Chondrocyte (in vitro differentiated cells): ENCODE measurements at regions not wholly inside any gene's neighbourhood (a gene's known extent, or its start where the extent isn't known, plus 50 kb on each side); places are given as distances from the start of the nearest gene placed in this dataset.

Experiments used
- DNase-seq: peaks from one replicate; pipeline ENCODE4 v3.0.0; 2021; ENCODE audit warnings: mixed read lengths, low spot score
- H3K27ac Mint-ChIP-seq: one replicate; pipeline ENCODE4 v1.8.0; 2021; ENCODE audit warnings: mild to moderate bottlenecking, moderate library complexity, mixed read lengths; ENCODE audit not compliant: unreplicated experiment
- H3K27me3 Mint-ChIP-seq: 2 replicates; pipeline ENCODE4 v1.8.0; 2021; ENCODE audit warnings: low read depth, mixed read lengths
- H3K36me3 Mint-ChIP-seq: 2 replicates; pipeline ENCODE4 v1.8.0; 2021; ENCODE audit warnings: low read depth, mixed read lengths
- H3K4me1 Mint-ChIP-seq: 2 replicates; pipeline ENCODE4 v1.8.0; 2021; ENCODE audit warnings: low read depth, mild to moderate bottlenecking, mixed read lengths
- H3K4me3 Mint-ChIP-seq: one replicate; pipeline ENCODE4 v1.8.0; 2021; ENCODE audit warnings: mild to moderate bottlenecking, moderate library complexity, mixed read lengths; ENCODE audit not compliant: unreplicated experiment
- H3K9me3 Mint-ChIP-seq: 2 replicates; pipeline ENCODE4 v1.8.0; 2021; ENCODE audit warnings: low read depth, mixed read lengths
- CTCF ChIP-seq: fragments of 200-600 bp; sonication (generic); IDR thresholded peaks from 2 replicates; pipeline ENCODE4 v1.5.0; 2021; ENCODE audit warnings: antibody characterized with exemption, mild to moderate bottlenecking, moderate library complexity

GRCh38 chr6:54689620-54690019 lies 157.0 kb upstream of the FAM83B start:
- no peak overlapping the region for H3K4me3 Mint-ChIP-seq
- no peaks in the 10 kb centered on the region for H3K4me1 Mint-ChIP-seq
- H3K9me3 Mint-ChIP-seq: no peaks in the 10 kb centered on the region
- no peak overlapping the region for H3K27ac Mint-ChIP-seq
- H3K36me3 Mint-ChIP-seq: no peaks in the 10 kb centered on the region
- no peak for DNase-seq
- no peak for TF ChIP-seq CTCF
- H3K27me3 Mint-ChIP-seq: peaks cover 3% of the 10 kb centered on the region

DNA sequence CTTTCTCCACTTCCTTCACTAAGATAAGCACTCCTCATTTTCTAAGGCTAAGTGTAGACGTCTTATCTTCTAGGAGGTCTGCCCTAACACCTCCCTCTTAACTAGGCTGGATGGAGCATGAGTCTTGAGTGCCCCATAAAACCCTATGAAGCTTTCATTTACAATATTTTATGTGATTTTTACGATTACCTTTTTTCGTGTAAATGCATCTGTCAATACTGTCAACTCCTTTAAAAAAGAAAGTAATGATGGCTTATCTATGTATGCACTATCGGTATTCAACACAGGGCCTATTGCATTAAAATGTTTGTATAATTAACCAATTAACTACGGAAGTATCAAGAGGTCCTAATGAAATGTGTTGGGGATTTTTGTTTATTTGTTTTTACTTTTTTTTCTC lies 156.0 kb upstream of the FAM83B start:
- TF ChIP-seq CTCF: no peak
- Mint-ChIP-seq H3K4me1 (no peaks in the 10 kb centered on the region), H3K36me3 (no peaks in the 10 kb centered on the region), H3K4me3 (no peak overlapping the region), H3K27me3 (peaks cover 3% of the 10 kb centered on the region), H3K9me3 (no peaks in the 10 kb centered on the region), H3K27ac (no peak overlapping the region)
- DNase-seq: no peak

- peaks cover 9% of the 10 kb centered on the region for H3K4me1 Mint-ChIP-seq
- TF ChIP-seq CTCF: no peak
- H3K4me3 Mint-ChIP-seq: no peak overlapping the region
- H3K36me3 Mint-ChIP-seq: no peaks in the 10 kb centered on the region
- peaks cover 5% of the 10 kb centered on the region for H3K27me3 Mint-ChIP-seq
- no peak for DNase-seq
- H3K27ac Mint-ChIP-seq: no peak overlapping the region
- no peaks in the 10 kb centered on the region for H3K9me3 Mint-ChIP-seq
These were observed 151.5 kb upstream of the FAM83B start for GRCh38 chr6:54694928-54695532.

DNA sequence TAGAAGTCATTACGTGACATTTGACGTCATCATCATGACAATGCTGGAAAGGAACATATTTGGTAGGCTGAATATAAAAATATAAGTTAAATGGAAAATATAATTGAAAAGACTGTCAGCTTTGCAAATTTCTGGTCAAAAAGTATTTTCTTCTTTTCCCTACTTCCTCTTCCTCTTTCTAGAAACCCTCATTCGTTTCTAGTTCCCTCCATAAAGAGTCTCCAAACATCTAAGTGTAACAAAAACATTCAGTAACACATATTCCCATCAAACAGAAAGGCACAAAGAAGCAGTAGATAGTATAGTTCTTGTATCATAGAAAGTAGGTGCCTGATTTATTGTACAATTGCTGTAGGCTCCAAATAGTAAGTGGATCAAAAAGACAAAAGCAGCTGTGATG lies 150.8 kb upstream of the FAM83B start:
- no peak overlapping the region for H3K4me3 Mint-ChIP-seq
- peaks cover 5% of the 10 kb centered on the region for H3K27me3 Mint-ChIP-seq
- H3K27ac Mint-ChIP-seq: no peak overlapping the region
- H3K36me3 Mint-ChIP-seq: no peaks in the 10 kb centered on the region
- peaks cover 12% of the 10 kb centered on the region for H3K4me1 Mint-ChIP-seq
- no peaks in the 10 kb centered on the region for H3K9me3 Mint-ChIP-seq
- no peak for TF ChIP-seq CTCF
- DNase-seq: no peak

DNA sequence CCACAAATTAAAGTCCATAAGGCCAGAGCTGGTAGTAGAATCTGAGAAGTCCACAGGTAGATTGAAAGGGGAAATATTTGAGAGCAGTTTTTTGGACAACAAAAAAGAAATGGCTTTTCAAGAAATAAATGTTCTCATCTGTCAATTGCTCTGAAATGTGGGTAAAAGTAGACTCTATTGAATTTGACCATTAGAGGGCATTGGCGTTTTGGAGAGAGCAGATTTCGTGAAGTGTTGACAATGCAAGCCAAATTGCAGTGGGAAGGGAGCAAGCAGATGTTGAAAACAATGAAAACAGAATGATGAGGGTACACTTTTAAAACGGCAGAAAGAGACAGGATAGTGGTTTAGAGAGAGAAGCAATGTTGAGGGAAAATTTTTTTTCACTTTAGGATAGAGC lies 149.1 kb upstream of the FAM83B start:
- H3K27ac Mint-ChIP-seq: no peak overlapping the region

More for the DNA sequence above, 149.1 kb upstream of the FAM83B start:
- TF ChIP-seq CTCF: peak; percentile 41
- Mint-ChIP-seq H3K4me1 (peaks cover 12% of the 10 kb centered on the region), H3K4me3 (no peak overlapping the region), H3K9me3 (no peaks in the 10 kb centered on the region), H3K36me3 (no peaks in the 10 kb centered on the region), H3K27me3 (peaks cover 5% of the 10 kb centered on the region)
- no peak for DNase-seq
